HG02981 (cell line): ENCODE measurements at regions not wholly inside any gene's neighbourhood (a gene's known extent, or its start where the extent isn't known, plus 50 kb on each side); places are given as distances from the start of the nearest gene placed in this dataset.

Experiments
- ATAC-seq: cut with Tn5 transposase; IDR thresholded peaks from one replicate; pipeline ENCODE4 v1.9.1; 2021; ENCODE audit warnings: mild to moderate bottlenecking, moderate library complexity; ENCODE audit not compliant: unreplicated experiment

GRCh38 chr9:104417296-104417695 lies 86.8 kb upstream of the OR13F1 start:
- no peak for ATAC-seq

GRCh38 chr9:104429031-104429546 lies 75.0 kb upstream of the OR13F1 start:
- ATAC-seq = no peak

- ATAC-seq = no peak
These were observed 69.0 kb upstream of the OR13F1 start for GRCh38 chr9:104435059-104435458.

- ATAC-seq = no peak
These were observed 56.0 kb upstream of the OR13F1 start for GRCh38 chr9:104448036-104448435.
